ENCODE measurements at regions not wholly inside any gene's neighbourhood (a gene's known extent, or its start where the extent isn't known, plus 50 kb on each side); places are given as distances from the start of the nearest gene placed in this dataset.

DNA sequence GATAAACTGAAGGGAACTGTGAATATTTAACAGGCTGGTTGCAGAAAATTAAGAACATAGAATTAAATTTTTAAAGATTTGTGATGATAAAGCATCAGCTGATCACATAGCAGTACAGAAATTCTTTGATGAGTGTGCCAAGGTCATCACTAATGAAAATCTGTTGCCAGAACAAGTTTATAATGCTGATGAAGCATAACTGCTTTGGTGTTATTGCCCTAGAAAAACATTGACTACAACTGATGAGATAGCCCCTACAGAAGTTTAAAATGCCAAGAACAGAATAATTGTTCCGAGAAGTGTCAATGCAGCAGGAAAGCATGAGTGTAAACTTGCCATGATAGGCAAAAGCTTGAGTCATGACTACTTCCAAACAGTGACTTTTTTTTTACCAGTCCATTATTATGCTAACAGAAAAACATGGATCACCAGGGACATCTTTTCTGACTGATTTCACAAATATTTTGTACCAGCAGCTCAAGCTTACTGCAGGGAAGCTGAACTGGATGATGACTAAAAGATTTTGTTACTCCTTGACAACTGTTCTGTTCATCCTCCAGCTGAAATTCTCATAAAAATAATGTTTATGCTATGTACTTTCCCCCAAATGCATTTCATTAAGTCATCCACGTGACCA is 1136.6 kb downstream of the FAT4 start:
- no peak for DNase-seq
- no peak for ATAC-seq (replicated peaks in 1 of 2)
- Mint-ChIP-seq H3K4me1 (ENCODE audit: low read depth) (no peaks in the 10 kb centered on the region), H3K27me3 (ENCODE audit: low read depth) (no peaks in the 10 kb centered on the region), H3K27ac (no peak overlapping the region), H3K9me3 (peaks cover 2 to 14% of the 10 kb centered on the region in 2 donors), H3K36me3 (ENCODE audit: insufficient read depth in 2 of 2) (no peaks in the 10 kb centered on the region), H3K4me3 (no peak overlapping the region)

DNA sequence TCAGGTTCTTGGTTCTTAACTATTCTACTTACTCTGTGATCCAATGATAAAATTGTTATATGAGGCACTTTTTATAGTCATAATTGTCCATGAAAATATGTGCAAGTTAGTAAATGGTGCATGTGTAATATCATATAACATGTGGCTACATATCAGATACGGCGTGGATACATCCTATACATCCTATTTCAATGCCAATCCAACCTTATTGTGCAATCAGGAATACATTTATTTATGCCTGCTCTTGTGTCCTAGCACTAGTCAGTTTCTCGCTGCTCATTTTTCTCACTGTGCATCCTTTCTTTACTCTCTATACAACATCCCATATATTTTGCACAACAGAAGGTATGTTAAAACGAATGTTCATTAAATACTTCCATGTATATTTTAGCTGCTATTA is 1141.1 kb downstream of the FAT4 start:
- Mint-ChIP-seq H3K4me3 (no peak overlapping the region), H3K9me3 (peaks cover 2 to 15% of the 10 kb centered on the region in 2 donors), H3K4me1 (ENCODE audit: low read depth) (no peaks in the 10 kb centered on the region), H3K27ac (no peak overlapping the region), H3K27me3 (ENCODE audit: low read depth) (no peaks in the 10 kb centered on the region), H3K36me3 (ENCODE audit: insufficient read depth in 2 of 2) (no peaks in the 10 kb centered on the region)
- ATAC-seq (replicated peaks in 1 of 2), result no peak
- DNase-seq, result no peak

DNA sequence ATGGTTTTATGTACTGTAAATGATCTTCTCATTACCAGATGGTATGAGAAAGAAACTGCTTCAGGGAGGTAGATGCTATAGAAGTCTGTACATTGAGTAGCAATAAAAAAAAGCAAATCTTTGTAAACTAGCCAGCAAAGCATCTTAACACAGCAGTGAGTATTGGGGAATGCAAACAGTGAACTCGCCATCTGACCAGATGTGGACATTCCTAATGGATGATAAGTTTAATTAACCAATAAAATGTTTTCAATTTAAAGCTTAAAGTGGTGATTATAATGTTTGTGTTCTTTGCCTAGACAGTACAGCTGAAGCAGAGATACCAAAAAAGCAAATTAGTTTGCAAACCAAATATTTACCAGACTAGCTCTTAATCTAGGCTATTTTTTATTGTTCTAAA is 1144.2 kb downstream of the FAT4 start:
- Mint-ChIP-seq H3K27ac (no peak overlapping the region), H3K36me3 (ENCODE audit: insufficient read depth in 2 of 2) (no peaks in the 10 kb centered on the region), H3K27me3 (ENCODE audit: low read depth) (no peaks in the 10 kb centered on the region), H3K4me3 (no peak overlapping the region), H3K4me1 (ENCODE audit: low read depth) (no peaks in the 10 kb centered on the region), H3K9me3 (peaks cover 3 to 10% of the 10 kb centered on the region in 2 donors)
- DNase-seq (no peak), ATAC-seq (replicated peaks in 1 of 2) (no peak)

DNA sequence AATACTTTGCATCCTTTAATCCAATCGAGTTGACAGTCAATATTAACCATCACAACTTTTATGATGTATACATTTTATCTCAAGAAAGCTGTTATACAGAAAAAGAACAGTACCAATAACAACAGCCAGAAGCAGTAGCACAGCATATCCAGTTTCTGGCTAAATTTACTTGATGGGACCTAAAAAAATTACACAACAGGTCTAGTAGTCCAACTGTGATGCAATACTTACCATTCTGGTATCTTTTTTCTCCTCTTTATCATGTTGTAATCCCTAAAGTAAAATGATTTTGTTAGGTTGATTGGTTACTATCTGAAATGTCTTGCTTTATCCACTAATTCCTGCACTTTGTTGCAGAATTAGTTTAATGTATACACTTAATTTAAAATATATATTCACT is 1150.6 kb downstream of the FAT4 start:
- H3K4me3 Mint-ChIP-seq, result no peak overlapping the region
- H3K27ac Mint-ChIP-seq, result no peak overlapping the region
- H3K9me3 Mint-ChIP-seq, result peaks cover 6 to 12% of the 10 kb centered on the region in 2 donors
- DNase-seq (no peak), ATAC-seq (replicated peaks in 1 of 2) (no peak)
- no peaks in the 10 kb centered on the region for H3K36me3 Mint-ChIP-seq (ENCODE audit: insufficient read depth in 2 of 2)
- H3K4me1 Mint-ChIP-seq (ENCODE audit: low read depth), result no peaks in the 10 kb centered on the region
- no peaks in the 10 kb centered on the region for H3K27me3 Mint-ChIP-seq (ENCODE audit: low read depth)

DNA sequence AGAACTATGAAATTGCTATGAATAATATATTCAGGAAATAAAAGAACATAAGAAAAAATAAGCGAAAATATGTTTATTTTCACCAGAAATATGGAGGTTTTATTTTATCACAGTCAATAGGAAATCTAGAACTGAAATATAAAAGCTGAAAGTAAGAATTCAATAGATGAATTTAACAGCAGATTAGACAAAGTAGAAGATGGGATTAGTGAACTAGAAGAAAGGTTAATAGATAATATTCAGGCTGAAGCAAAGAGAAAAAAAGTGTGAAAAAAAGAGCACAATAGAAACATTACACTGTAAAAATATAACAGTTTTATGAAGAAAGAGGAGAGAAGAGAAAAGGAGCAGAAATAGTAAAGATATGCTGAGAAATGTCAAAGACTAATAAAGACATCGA is 1152.1 kb downstream of the FAT4 start:
- ATAC-seq (replicated peaks in 1 of 2) (no peak), DNase-seq (no peak)
- H3K9me3 Mint-ChIP-seq, result peaks cover 3 to 12% of the 10 kb centered on the region in 2 donors
- H3K36me3 Mint-ChIP-seq (ENCODE audit: insufficient read depth in 2 of 2), result no peaks in the 10 kb centered on the region
- H3K4me3 Mint-ChIP-seq, result no peak overlapping the region
- H3K4me1 Mint-ChIP-seq (ENCODE audit: low read depth), result no peaks in the 10 kb centered on the region
- H3K27me3 Mint-ChIP-seq (ENCODE audit: low read depth), result no peaks in the 10 kb centered on the region
- H3K27ac Mint-ChIP-seq, result peak overlapping the region; percentile 38

DNA sequence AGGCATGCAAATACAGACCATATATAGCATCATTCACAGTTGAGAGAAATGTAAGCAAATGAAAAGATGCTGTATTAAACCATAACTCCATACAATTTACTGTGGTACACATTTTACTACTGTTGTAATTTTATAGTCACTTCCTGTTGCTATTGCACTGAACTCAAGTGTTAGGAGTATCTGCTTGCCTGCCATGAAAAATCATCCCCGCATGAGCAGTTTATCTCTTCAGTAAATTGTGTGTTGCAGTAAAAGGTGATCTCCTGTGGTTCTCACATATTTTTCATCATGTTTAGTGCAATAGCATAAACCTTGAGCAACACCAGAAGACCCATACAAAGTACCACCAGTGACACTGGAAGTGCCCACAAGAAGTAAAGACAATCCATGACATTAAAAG is 1153.4 kb downstream of the FAT4 start:
- no peak overlapping the region for H3K27ac Mint-ChIP-seq
- ATAC-seq (replicated peaks in 1 of 2) (no peak), DNase-seq (no peak)
- H3K4me1 Mint-ChIP-seq (ENCODE audit: low read depth), result no peaks in the 10 kb centered on the region
- H3K4me3 Mint-ChIP-seq, result no peak overlapping the region
- H3K9me3 Mint-ChIP-seq, result peaks cover 3 to 11% of the 10 kb centered on the region in 2 donors
- no peaks in the 10 kb centered on the region for H3K27me3 Mint-ChIP-seq (ENCODE audit: low read depth)
- H3K36me3 Mint-ChIP-seq (ENCODE audit: insufficient read depth in 2 of 2), result no peaks in the 10 kb centered on the region

DNA sequence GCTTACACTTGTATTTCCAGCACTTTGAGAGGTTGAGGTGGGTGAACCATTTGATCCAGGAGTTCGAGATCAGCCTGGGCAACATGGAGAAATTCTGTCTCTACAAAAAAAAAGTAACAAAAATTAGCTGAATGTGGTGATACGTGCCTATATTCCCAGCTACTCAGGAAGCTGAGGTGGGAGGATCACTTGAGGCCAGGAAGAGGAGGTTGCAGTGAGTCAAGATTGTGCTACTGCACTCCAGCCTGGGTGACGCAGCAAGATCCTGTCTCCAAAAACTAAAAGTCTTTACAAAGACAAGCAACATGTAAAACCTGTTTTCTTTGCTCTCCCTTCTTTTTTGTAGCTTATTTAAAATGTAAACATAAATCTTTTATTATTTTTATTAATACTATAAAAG is 1156.1 kb downstream of the FAT4 start:
- H3K27me3 Mint-ChIP-seq (ENCODE audit: low read depth), result no peaks in the 10 kb centered on the region
- no peak overlapping the region for H3K4me3 Mint-ChIP-seq
- H3K27ac Mint-ChIP-seq, result no peak overlapping the region
- ATAC-seq (replicated peaks in 1 of 2) (no peak), DNase-seq (no peak)
- peaks cover 0 to under 1% of the 10 kb centered on the region in 2 donors for H3K36me3 Mint-ChIP-seq (ENCODE audit: insufficient read depth in 2 of 2)
- peaks cover 5 to 9% of the 10 kb centered on the region in 2 donors for H3K9me3 Mint-ChIP-seq
- no peaks in the 10 kb centered on the region for H3K4me1 Mint-ChIP-seq (ENCODE audit: low read depth)

DNA sequence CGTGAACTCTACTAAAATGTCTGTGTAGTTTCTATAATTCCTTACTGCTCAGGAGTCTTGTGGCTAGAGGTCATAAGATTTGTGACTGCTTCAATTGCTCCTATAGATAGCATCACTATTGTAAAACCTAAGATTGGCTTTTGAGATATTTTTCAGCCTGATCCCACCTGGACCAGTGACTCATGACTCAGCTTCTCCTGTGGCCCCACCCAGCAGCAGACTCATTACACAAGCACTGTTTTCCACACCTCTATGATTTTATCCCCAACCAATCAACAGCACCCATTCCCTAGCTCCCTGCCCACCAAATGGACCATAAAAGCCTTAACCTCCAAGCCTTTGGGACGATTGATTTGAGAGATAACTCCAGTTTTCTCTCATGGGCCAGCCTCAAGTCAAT is 1157.0 kb upstream of the INTU start:
- Mint-ChIP-seq H3K27me3 (ENCODE audit: low read depth) (no peaks in the 10 kb centered on the region), H3K27ac (no peak overlapping the region), H3K4me3 (no peak overlapping the region), H3K36me3 (ENCODE audit: insufficient read depth in 2 of 2) (peaks cover 0 to 1% of the 10 kb centered on the region in 2 donors), H3K9me3 (peaks cover 1 to 8% of the 10 kb centered on the region in 2 donors), H3K4me1 (ENCODE audit: low read depth) (no peaks in the 10 kb centered on the region)
- ATAC-seq (replicated peaks in 1 of 2) (no peak), DNase-seq (no peak)

DNA sequence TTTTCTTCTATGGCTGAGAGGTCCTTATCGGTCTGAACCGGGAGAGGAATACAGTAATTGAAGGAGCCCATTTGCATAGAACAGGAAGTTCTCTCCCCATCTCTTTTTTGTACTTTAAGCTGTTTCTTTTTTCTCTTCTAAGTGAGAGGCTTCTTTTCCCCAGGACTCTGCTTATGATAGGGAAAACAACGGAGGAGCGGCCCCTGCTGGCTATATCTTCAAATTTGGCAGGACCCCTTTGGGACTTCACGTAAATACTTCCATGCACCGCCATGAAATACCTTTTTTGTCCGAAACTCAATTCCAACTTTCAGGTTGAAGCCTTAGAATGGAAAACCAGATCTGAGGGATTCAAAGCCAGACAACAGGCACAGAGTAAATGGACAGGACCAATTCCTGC is 1153.0 kb upstream of the INTU start:
- DNase-seq, result no peak
- Mint-ChIP-seq H3K9me3 (peaks cover 3 to 8% of the 10 kb centered on the region in 2 donors), H3K36me3 (ENCODE audit: insufficient read depth in 2 of 2) (peaks cover 0 to 1% of the 10 kb centered on the region in 2 donors), H3K27me3 (ENCODE audit: low read depth) (no peaks in the 10 kb centered on the region), H3K4me3 (no peak overlapping the region), H3K27ac (no peak overlapping the region), H3K4me1 (ENCODE audit: low read depth) (no peaks in the 10 kb centered on the region)
- no peak for ATAC-seq (replicated peaks in 1 of 2)

DNA sequence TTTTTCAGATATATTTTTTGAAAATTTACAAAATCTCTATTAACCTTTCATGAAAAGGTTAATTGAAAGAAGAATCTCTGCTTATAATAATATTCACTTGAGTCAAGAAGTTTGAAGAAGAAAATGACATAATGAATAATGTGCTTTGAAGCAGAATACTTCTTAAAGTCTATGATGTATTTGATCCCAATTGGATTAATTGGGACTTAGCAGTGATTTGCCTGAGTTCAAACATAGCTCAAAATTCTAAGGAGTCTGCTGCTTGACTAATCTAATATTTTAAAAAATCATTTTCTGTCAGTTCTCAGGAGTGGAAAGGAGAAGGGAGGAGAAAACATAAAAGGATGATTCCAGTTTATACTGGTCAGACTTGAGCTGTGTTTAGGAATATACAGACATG is 1150.4 kb upstream of the INTU start:
- H3K27me3 Mint-ChIP-seq (ENCODE audit: low read depth), result no peaks in the 10 kb centered on the region
- ATAC-seq (replicated peaks in 1 of 2) (no peak), DNase-seq (no peak)
- peaks cover 2 to 7% of the 10 kb centered on the region in 2 donors for H3K9me3 Mint-ChIP-seq
- H3K4me3 Mint-ChIP-seq, result no peak overlapping the region
- no peak overlapping the region for H3K27ac Mint-ChIP-seq
- H3K4me1 Mint-ChIP-seq (ENCODE audit: low read depth), result no peaks in the 10 kb centered on the region
- H3K36me3 Mint-ChIP-seq (ENCODE audit: insufficient read depth in 2 of 2), result no peaks in the 10 kb centered on the region

DNA sequence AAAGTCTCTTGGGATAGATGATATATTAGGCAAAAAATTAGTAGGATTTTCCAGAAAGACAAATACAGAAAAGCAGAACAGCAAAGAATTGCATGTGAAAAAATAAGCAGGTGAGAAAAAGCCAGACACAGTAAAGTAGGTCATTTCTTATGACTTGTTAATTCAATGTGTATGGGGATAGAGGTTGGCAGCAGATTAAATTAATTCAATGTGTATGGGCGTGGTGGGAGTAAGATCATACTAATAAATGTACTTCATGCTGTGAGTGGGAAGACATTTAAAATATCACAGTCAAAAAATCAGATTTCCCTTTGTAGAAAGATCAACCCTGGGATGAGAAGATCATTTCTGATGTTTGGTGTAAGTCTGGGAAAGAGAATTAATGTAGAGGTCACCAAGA is 1146.4 kb upstream of the INTU start:
- H3K9me3 Mint-ChIP-seq, result peaks cover 3 to 8% of the 10 kb centered on the region in 2 donors
- no peaks in the 10 kb centered on the region for H3K4me1 Mint-ChIP-seq (ENCODE audit: low read depth)
- no peaks in the 10 kb centered on the region for H3K27me3 Mint-ChIP-seq (ENCODE audit: low read depth)
- ATAC-seq (replicated peaks in 1 of 2) (no peak), DNase-seq (no peak)
- no peak overlapping the region for H3K4me3 Mint-ChIP-seq
- no peak overlapping the region for H3K27ac Mint-ChIP-seq
- peaks cover 0 to 2% of the 10 kb centered on the region in 2 donors for H3K36me3 Mint-ChIP-seq (ENCODE audit: insufficient read depth in 2 of 2)

DNA sequence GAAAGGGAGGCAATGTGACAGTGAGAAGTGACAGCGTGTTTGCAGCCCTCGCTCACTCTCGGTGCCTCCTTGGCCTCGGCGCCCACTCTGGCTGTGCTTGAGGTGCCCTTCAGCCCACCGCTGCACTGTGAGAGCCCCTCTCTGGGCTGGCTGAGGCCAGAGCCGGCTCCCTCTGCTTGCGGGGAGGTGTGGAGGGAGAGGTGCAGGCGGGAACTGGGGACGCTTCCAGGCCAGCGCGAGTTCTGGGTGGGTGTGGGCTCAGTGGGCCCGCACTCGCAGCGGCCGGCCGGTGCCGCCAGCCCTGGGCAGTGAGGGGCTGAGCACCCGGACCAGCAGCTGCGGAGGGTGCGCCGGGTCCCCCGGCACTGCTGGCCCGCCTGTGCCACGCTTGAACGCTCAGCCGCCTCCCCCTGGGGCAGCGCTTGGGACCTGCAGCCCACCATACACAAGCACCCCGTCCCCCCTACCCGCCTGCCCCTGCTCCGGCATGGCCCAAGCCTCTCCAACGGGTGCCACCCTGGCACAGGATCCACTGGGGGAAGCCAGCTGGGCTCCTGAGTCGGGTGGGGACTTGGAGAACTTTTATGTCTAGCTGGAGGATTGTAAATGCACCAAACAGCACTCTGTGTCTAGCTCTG is 1142.8 kb upstream of the INTU start:
- DNase-seq (no peak), ATAC-seq (replicated peaks in 1 of 2) (no peak)
- Mint-ChIP-seq H3K36me3 (ENCODE audit: insufficient read depth in 2 of 2) (peaks cover 0 to 2% of the 10 kb centered on the region in 2 donors), H3K27ac (no peak overlapping the region), H3K27me3 (ENCODE audit: low read depth) (no peaks in the 10 kb centered on the region), H3K9me3 (peaks cover 9% of the 10 kb centered on the region in 2 donors), H3K4me1 (ENCODE audit: low read depth) (no peaks in the 10 kb centered on the region), H3K4me3 (no peak overlapping the region)

DNA sequence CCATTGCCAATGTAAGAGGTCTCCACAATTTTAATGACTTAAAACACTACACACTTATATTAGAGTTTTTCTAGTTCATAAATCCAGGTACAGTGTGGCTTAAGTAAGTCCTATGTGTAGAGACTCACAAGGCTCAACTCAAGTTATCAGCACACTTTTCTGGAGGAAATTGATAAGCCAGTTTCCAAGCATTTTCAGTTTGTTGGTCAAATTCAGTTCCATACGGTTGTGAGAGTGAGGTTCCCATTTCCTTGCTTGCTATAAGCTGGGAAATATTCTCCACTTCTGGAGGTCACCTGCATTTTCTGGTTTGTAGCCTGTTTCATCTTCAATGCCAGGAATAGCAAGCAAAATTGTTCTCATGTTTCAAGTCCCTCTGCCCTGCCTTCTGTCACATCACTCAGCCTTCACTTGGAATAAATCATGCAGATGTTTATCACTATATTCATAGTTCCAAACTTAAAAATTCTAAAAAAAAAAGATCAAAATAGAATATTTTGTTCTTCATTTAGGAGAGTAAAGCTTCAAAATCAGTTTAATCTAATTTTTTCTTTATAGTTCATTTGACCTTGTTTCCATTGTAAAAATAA is 1137.5 kb upstream of the INTU start:
- H3K27ac Mint-ChIP-seq, result no peak overlapping the region
- no peaks in the 10 kb centered on the region for H3K4me1 Mint-ChIP-seq (ENCODE audit: low read depth)
- H3K27me3 Mint-ChIP-seq (ENCODE audit: low read depth), result no peaks in the 10 kb centered on the region
- no peak for DNase-seq
- H3K4me3 Mint-ChIP-seq, result no peak overlapping the region
- ATAC-seq (replicated peaks in 1 of 2), result no peak
- peaks cover 4 to 9% of the 10 kb centered on the region in 2 donors for H3K9me3 Mint-ChIP-seq
- no peaks in the 10 kb centered on the region for H3K36me3 Mint-ChIP-seq (ENCODE audit: insufficient read depth in 2 of 2)

DNA sequence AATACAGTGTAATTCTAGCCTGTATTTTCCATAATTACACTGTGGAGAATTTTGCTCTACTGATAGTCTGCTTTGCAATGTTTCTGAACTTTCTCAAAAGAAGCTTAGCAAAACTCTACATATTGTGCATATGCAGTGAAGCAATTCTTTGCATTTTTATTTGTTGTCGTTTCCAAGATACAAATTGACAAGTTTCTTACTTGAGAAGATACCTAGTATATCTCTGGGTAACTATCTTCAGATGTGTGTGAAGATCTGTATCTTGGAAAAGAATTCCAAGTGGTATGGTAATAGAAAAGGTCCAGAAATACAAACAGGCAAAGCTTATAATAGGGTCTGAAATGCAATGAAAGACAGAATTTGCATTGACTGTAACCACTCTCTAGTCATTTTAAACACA is 1119.8 kb upstream of the INTU start:
- Mint-ChIP-seq H3K27ac (no peak overlapping the region), H3K4me3 (no peak overlapping the region), H3K27me3 (ENCODE audit: low read depth) (no peaks in the 10 kb centered on the region), H3K9me3 (peaks cover 2 to 10% of the 10 kb centered on the region in 2 donors), H3K36me3 (ENCODE audit: insufficient read depth in 2 of 2) (no peaks in the 10 kb centered on the region), H3K4me1 (ENCODE audit: low read depth) (no peaks in the 10 kb centered on the region)
- ATAC-seq (replicated peaks in 1 of 2) (no peak), DNase-seq (no peak)

Measured in activated T-cell treated with anti-CD3 and anti-CD28 coated beads, Interleukin-2, amount 50 U/mL, for 72 hours (primary cell).